NT2/D1 (cell line): ENCODE measurements at regions not wholly inside any gene's neighbourhood (a gene's known extent, or its start where the extent isn't known, plus 50 kb on each side); places are given as distances from the start of the nearest gene placed in this dataset.

Experiments used
- SUZ12 ChIP-seq: IDR thresholded peaks from 2 replicates; pipeline ENCODE4 v1.6.1; 2011; ENCODE audit not compliant: insufficient read length, insufficient read depth; ENCODE audit errors: extremely low read depth
- YY1 ChIP-seq: IDR thresholded peaks from 2 replicates; pipeline ENCODE4 v1.6.1; 2011; ENCODE audit not compliant: insufficient read length, insufficient read depth
- ZNF274 ChIP-seq: IDR thresholded peaks from 2 replicates; pipeline ENCODE4 v1.6.1; 2011; ENCODE audit warnings: mild to moderate bottlenecking, low read depth, low read length

- TF ChIP-seq SUZ12 (no peak), YY1 (no peak), ZNF274 (no peak)
These were observed 273.6 kb upstream of the TAS2R1 start for GRCh38 chr5:9903801-9904200.
